Sigmoid colon (tissue), 6 donors: ENCODE measurements at regions not wholly inside any gene's neighbourhood (a gene's known extent, or its start where the extent isn't known, plus 50 kb on each side); places are given as distances from the start of the nearest gene placed in this dataset.
A peak's percentile ranks its signal among the peaks of the same experiment; 100 is the strongest.

Experiments
- DNase-seq: peaks from one replicate; pipeline ENCODE4 v3.0.0-alpha.2; 2019
- H3K27ac ChIP-seq, 4 donors: fragments of 200-600 bp; sonication (generic); one replicate each; pipeline ENCODE4 v1.5.1; 2016 to 2019; ENCODE audit warnings: mild to moderate bottlenecking in 1 of 4
- H3K27me3 ChIP-seq, 3 donors: fragments of 200-600 bp; sonication (generic); one replicate each; pipeline ENCODE4 v1.5.1; 2019; ENCODE audit warnings: mild to moderate bottlenecking in 1 of 3
- H3K36me3 ChIP-seq, 4 donors: fragments of 200-600 bp; sonication (generic); one replicate each; pipeline ENCODE4 v1.5.1; 2016 to 2019
- H3K4me1 ChIP-seq, 4 donors: fragments of 200-600 bp; sonication (generic); one replicate each; pipeline ENCODE4 v1.5.1; 2017 to 2019
- H3K4me3 ChIP-seq, 4 donors: fragments of 200-600 bp; sonication (generic); one replicate each; pipeline ENCODE4 v1.5.1; 2017 to 2019; ENCODE audit warnings: mild to moderate bottlenecking in 2 of 4, moderate library complexity in 1 of 4
- H3K9me3 ChIP-seq, 4 donors: fragments of 200-600 bp in 3 of 4; sonication (generic) in 3 of 4; one replicate each; pipeline versions ENCODE4 v1.5.1 to v1.6.1; 2013 to 2019
- EP300 ChIP-seq, 4 donors: sonication (generic); formaldehyde crosslinking; IDR thresholded peaks; one replicate each; pipeline ENCODE4 v1.6.1; 2017; ENCODE audit warnings: antibody characterized with exemption in 4 of 4
- POLR2A ChIP-seq, 2 donors: fragments of 450-650 bp; IDR thresholded peaks; one replicate each; pipeline ENCODE4 v1.6.1; 2016; ENCODE audit warnings: antibody characterized with exemption in 2 of 2, mild to moderate bottlenecking in 2 of 2, moderate library complexity in 2 of 2
- POLR2AphosphoS5 ChIP-seq, 4 donors: sonication (generic); formaldehyde crosslinking; IDR thresholded peaks; one replicate each; pipeline ENCODE4 v1.6.1; 2017; ENCODE audit warnings: antibody characterized with exemption in 4 of 4
- WGBS, 2 donors: extraction: QIAGEN DNeasy Blood & Tissue Kit; methylation state at CpG; one replicate each; pipeline ENCODE4 v1.1.7; 2013; 5-methylcytosine and 5-hydroxymethylcytosine counted together
- intact Hi-C: fragments of 100-400 bp; cut with DNase I; formaldehyde crosslinking; loops from one replicate; pipeline ENCODE4 v1.15.1; 2023
- TF ChIP-seq, protein P1 (sequence below), 4 experiments: fragments of 450-650 bp in 3 of 4; fragments of 200-600 bp in 1 of 4; IDR thresholded peaks; one replicate each; pipeline ENCODE4 v1.5.1; 2016 to 2019; ENCODE audit warnings: antibody characterized with exemption in 4 of 4, mild to moderate bottlenecking in 3 of 4, moderate library complexity in 2 of 4
- donor health status: healthy with polysubstance abuse.
- donor health status: healthy.

GRCh38 chr1:95176861-95177260, 57.1 kb upstream of the RWDD3 start:
- no peak for DNase-seq
- H3K27me3 ChIP-seq, result no peaks in the 10 kb centered on the region
- no peak for TF ChIP-seq POLR2AphosphoS5 (IDR thresholded peaks at IDR 0.05)
- TF ChIP-seq, protein P1, sequence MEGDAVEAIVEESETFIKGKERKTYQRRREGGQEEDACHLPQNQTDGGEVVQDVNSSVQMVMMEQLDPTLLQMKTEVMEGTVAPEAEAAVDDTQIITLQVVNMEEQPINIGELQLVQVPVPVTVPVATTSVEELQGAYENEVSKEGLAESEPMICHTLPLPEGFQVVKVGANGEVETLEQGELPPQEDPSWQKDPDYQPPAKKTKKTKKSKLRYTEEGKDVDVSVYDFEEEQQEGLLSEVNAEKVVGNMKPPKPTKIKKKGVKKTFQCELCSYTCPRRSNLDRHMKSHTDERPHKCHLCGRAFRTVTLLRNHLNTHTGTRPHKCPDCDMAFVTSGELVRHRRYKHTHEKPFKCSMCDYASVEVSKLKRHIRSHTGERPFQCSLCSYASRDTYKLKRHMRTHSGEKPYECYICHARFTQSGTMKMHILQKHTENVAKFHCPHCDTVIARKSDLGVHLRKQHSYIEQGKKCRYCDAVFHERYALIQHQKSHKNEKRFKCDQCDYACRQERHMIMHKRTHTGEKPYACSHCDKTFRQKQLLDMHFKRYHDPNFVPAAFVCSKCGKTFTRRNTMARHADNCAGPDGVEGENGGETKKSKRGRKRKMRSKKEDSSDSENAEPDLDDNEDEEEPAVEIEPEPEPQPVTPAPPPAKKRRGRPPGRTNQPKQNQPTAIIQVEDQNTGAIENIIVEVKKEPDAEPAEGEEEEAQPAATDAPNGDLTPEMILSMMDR (IDR thresholded peaks at IDR 0.05), result no peak
- no peak for TF ChIP-seq EP300 (IDR thresholded peaks at IDR 0.05)
- no peak for TF ChIP-seq POLR2A (IDR thresholded peaks at IDR 0.05)

GRCh38 chr1:95179205-95179986, 54.6 kb upstream of the RWDD3 start:
- Histone ChIP-seq H3K27ac (peak overlapping the region in 2 of 4 donors; percentile 30 to 58), H3K36me3 (no peaks in the 10 kb centered on the region), H3K27me3 (no peaks in the 10 kb centered on the region), H3K4me3 (no peak overlapping the region), H3K9me3 (no peaks in the 10 kb centered on the region), H3K4me1 (peaks cover 0 to 39% (median 27%) of the 10 kb centered on the region in 4 donors)
- intact Hi-C loops, result loop anchor here (5.0 kb wide), 1 partner anchor 62 kb away; the partner anchor contains the start of gene TLCD4
- TF ChIP-seq POLR2A (IDR thresholded peaks at IDR 0.05), result no peak
- TF ChIP-seq POLR2AphosphoS5 (IDR thresholded peaks at IDR 0.05), result peak; percentile 12 to 71 (median 45)
- no peak for DNase-seq
- 84 to 88% methylated on average over 2 of the region's 2 CpGs for WGBS, 2 donors

More at GRCh38 chr1:95176861-95177260, 57.1 kb upstream of the RWDD3 start:
- Histone ChIP-seq H3K4me3 (no peak overlapping the region), H3K4me1 (peaks cover 0 to 38% (median 21%) of the 10 kb centered on the region in 4 donors), H3K9me3 (no peaks in the 10 kb centered on the region), H3K36me3 (no peaks in the 10 kb centered on the region), H3K27ac (peak overlapping the region in 1 of 4 donors; percentile 1)
- intact Hi-C loops, result loop anchor here (5.0 kb wide), 1 partner anchor 60 kb away; the partner anchor contains the start of gene TLCD4

- DNase-seq, result no peak
- WGBS, 2 donors, result 93 to 94% methylated on average over 2 of the region's 2 CpGs
- Histone ChIP-seq H3K4me1 (peaks cover 0 to 42% (median 28%) of the 10 kb centered on the region in 4 donors), H3K27ac (no peak overlapping the region), H3K9me3 (no peaks in the 10 kb centered on the region), H3K4me3 (no peak overlapping the region), H3K36me3 (no peaks in the 10 kb centered on the region), H3K27me3 (no peaks in the 10 kb centered on the region)
- TF ChIP-seq, protein P1 (IDR thresholded peaks at IDR 0.05), result no peak
- TF ChIP-seq EP300 (IDR thresholded peaks at IDR 0.05), result no peak
- TF ChIP-seq POLR2AphosphoS5 (IDR thresholded peaks at IDR 0.05), result no peak
- TF ChIP-seq POLR2A (IDR thresholded peaks at IDR 0.05), result no peak
- intact Hi-C loops, result no loop called here
These were observed 53.6 kb upstream of the RWDD3 start for GRCh38 chr1:95180371-95180770.

- DNase-seq, result no peak
- no peak overlapping the region for H3K4me3 ChIP-seq
- TF ChIP-seq, protein P1 (IDR thresholded peaks at IDR 0.05), result no peak
- peak in 1 of 4 donors; percentile 8 for TF ChIP-seq POLR2AphosphoS5 (IDR thresholded peaks at IDR 0.05)
- H3K27me3 ChIP-seq, result no peaks in the 10 kb centered on the region
- peaks cover 0 to 42% (median 28%) of the 10 kb centered on the region in 4 donors for H3K4me1 ChIP-seq
- no peak overlapping the region for H3K27ac ChIP-seq
- H3K9me3 ChIP-seq, result no peaks in the 10 kb centered on the region
- intact Hi-C loops, result no loop called here
- H3K36me3 ChIP-seq, result no peaks in the 10 kb centered on the region
These were observed 52.9 kb upstream of the RWDD3 start for GRCh38 chr1:95181096-95181495.

DNA sequence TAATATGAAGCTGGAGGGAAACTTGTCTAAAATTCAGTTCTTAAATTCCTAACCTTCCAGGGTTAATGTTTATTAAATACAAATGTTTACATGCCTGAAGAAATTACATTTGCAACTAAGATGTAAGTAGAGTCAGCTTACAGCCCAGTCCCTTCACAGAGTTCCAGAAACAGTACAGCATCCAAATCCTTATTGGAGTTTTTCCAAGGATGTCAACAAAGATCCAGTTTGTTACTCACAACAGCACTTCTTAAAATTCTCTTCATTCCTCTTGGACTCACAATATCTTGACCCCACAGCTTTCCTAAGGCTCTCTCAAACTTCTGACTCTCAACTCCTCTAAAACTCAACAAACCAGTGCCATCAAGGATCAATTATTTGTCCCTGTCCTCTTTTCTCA, 50.1 kb upstream of the RWDD3 start:
- Histone ChIP-seq H3K36me3 (no peaks in the 10 kb centered on the region), H3K27me3 (no peaks in the 10 kb centered on the region), H3K27ac (no peak overlapping the region), H3K4me3 (no peak overlapping the region), H3K9me3 (no peaks in the 10 kb centered on the region), H3K4me1 (peaks cover 0 to 33% (median 20%) of the 10 kb centered on the region in 4 donors)
- TF ChIP-seq, protein P1 (IDR thresholded peaks at IDR 0.05), result no peak
- TF ChIP-seq POLR2A (IDR thresholded peaks at IDR 0.05), result no peak
- TF ChIP-seq POLR2AphosphoS5 (IDR thresholded peaks at IDR 0.05), result no peak
- no peak for TF ChIP-seq EP300 (IDR thresholded peaks at IDR 0.05)
- no peak for DNase-seq
- intact Hi-C loops, result no loop called here
